Caco-2 (cell line): ENCODE measurements at regions not wholly inside any gene's neighbourhood (a gene's known extent, or its start where the extent isn't known, plus 50 kb on each side); places are given as distances from the start of the nearest gene placed in this dataset.

Experiments used
- BruUV-seq: library from RNA; stranded (reverse); fragments of 400-500 nt; replicated peaks from 2 replicates; lab custom pipeline; 2021; lab: Mats Ljungman, UMichigan
- CTCF ChIA-PET: fragments of 300-600 bp; sonication (Branson Sonifier 250); formaldehyde crosslinking; loops from one replicate; lab custom pipeline; 2022; ENCODE audit warnings: antibody characterized with exemption; lab: Charles Lee
- POLR2A ChIA-PET: fragments of 300-600 bp; sonication (Branson Sonifier 250); formaldehyde crosslinking; loops from one replicate; lab custom pipeline; 2022; ENCODE audit warnings: antibody characterized with exemption; lab: Charles Lee
- DNase-seq, 2 experiments: peaks; one replicate each; pipeline versions ENCODE4 v3.0.0 to v3.0.0-alpha.2; 2020 to 2022
- H3K27me3 ChIP-seq: replicated peaks from 2 replicates; pipeline ENCODE4 v1.6.0; 2011; ENCODE audit warnings: low read length; ENCODE audit not compliant: control insufficient read depth, insufficient read depth
- H3K36me3 ChIP-seq: 2 replicates; pipeline ENCODE4 v1.5.1; 2011; ENCODE audit warnings: low read length; ENCODE audit not compliant: control insufficient read depth, insufficient read depth
- H3K4me1 ChIP-seq: fragments of 250-450 bp; sonication (Bioruptor Pico); 2 replicates; pipeline ENCODE4 v1.5.1; 2020; ENCODE audit warnings: mild to moderate bottlenecking
- H3K4me3 ChIP-seq: 2 replicates; pipeline ENCODE4 v1.5.1; 2011; ENCODE audit warnings: low read depth, mild to moderate bottlenecking, control low read depth, low read length
- H3K9me3 ChIP-seq: fragments of 250-450 bp; sonication (Bioruptor Pico); 2 replicates; pipeline ENCODE4 v1.5.1; 2020; ENCODE audit warnings: mild to moderate bottlenecking, moderate library complexity
- H3K27ac Mint-ChIP-seq: one replicate; pipeline ENCODE4 v1.8.0; 2022; ENCODE audit warnings: mixed read lengths; ENCODE audit not compliant: unreplicated experiment
- H3K27me3 Mint-ChIP-seq: one replicate; pipeline ENCODE4 v1.8.0; 2022; ENCODE audit warnings: mixed read lengths; ENCODE audit not compliant: insufficient read depth, unreplicated experiment
- H3K36me3 Mint-ChIP-seq: one replicate; pipeline ENCODE4 v1.8.0; 2022; ENCODE audit warnings: mild to moderate bottlenecking, mixed read lengths; ENCODE audit not compliant: insufficient read depth, unreplicated experiment
- H3K4me1 Mint-ChIP-seq: one replicate; pipeline ENCODE4 v1.8.0; 2022; ENCODE audit warnings: low read depth, mixed read lengths; ENCODE audit not compliant: unreplicated experiment
- H3K4me3 Mint-ChIP-seq: one replicate; pipeline ENCODE4 v1.8.0; 2022; ENCODE audit warnings: mild to moderate bottlenecking, moderate library complexity, mixed read lengths; ENCODE audit not compliant: unreplicated experiment
- H3K9me3 Mint-ChIP-seq: one replicate; pipeline ENCODE4 v1.8.0; 2022; ENCODE audit warnings: mixed read lengths; ENCODE audit not compliant: unreplicated experiment
- CTCF ChIP-seq, 2 experiments: fragments of 200-600 bp in 1 of 2; IDR thresholded peaks; 1 replicate in 1 of 2; 2 replicates in 1 of 2; pipeline versions ENCODE4 v1.5.1 to v1.8.0; 2011 to 2022; ENCODE audit warnings: antibody characterized with exemption in 1 of 2, control low read depth in 1 of 2, inconsistent platforms in 1 of 2, low read depth in 1 of 2, low read length in 1 of 2, mild to moderate bottlenecking in 1 of 2, moderate library complexity in 1 of 2; ENCODE audit not compliant: insufficient read depth in 1 of 2, severe bottlenecking in 1 of 2, unreplicated experiment in 1 of 2
- intact Hi-C: fragments of 100-400 bp; cut with micrococcal nuclease; formaldehyde crosslinking; loops from one replicate; pipeline ENCODE4 v1.10.0; 2022; ENCODE audit not compliant: unreplicated experiment

- CTCF ChIA-PET = no interaction called here
- TF ChIP-seq CTCF (IDR thresholded peaks at IDR 0.05; ENCODE audit: insufficient read depth in 1 of 2, low read depth in 1 of 2, low read length in 1 of 2, severe bottlenecking in 1 of 2, unreplicated experiment in 1 of 2) = no peak
- no peak for DNase-seq
- intact Hi-C loops = no loop called here
- Histone ChIP-seq H3K4me3 (no peak overlapping the region), H3K4me1 (no peaks in the 10 kb centered on the region), H3K9me3 (no peaks in the 10 kb centered on the region), H3K36me3 (no peaks in the 10 kb centered on the region), H3K27me3 (no peaks in the 10 kb centered on the region)
- Mint-ChIP-seq H3K4me3 (no peak overlapping the region), H3K9me3 (no peaks in the 10 kb centered on the region), H3K27me3 (peaks cover 4% of the 10 kb centered on the region), H3K36me3 (no peaks in the 10 kb centered on the region), H3K27ac (no peak overlapping the region), H3K4me1 (no peaks in the 10 kb centered on the region)
- POLR2A ChIA-PET = no interaction called here
- no TSS peak for BruUV-seq
Measured at GRCh38 chr2:145168091-145168490, 648.2 kb upstream of the ZEB2 start.

GRCh38 chr2:145166731-145167302 lies 646.9 kb upstream of the ZEB2 start:
- Mint-ChIP-seq H3K4me1 (no peaks in the 10 kb centered on the region), H3K36me3 (no peaks in the 10 kb centered on the region), H3K4me3 (no peak overlapping the region), H3K27me3 (peaks cover 4% of the 10 kb centered on the region), H3K9me3 (no peaks in the 10 kb centered on the region), H3K27ac (no peak overlapping the region)
- intact Hi-C loops = no loop called here
- no peak overlapping the region for H3K4me3 ChIP-seq
- BruUV-seq = no TSS peak
- no peaks in the 10 kb centered on the region for H3K4me1 ChIP-seq
- CTCF ChIA-PET = no interaction called here
- H3K9me3 ChIP-seq = no peaks in the 10 kb centered on the region
- H3K36me3 ChIP-seq = no peaks in the 10 kb centered on the region
- POLR2A ChIA-PET = no interaction called here
- no peak for DNase-seq
- H3K27me3 ChIP-seq = no peaks in the 10 kb centered on the region
- TF ChIP-seq CTCF (IDR thresholded peaks at IDR 0.05; ENCODE audit: insufficient read depth in 1 of 2, low read depth in 1 of 2, low read length in 1 of 2, severe bottlenecking in 1 of 2, unreplicated experiment in 1 of 2) = no peak

GRCh38 chr2:145161656-145162055 lies 641.7 kb upstream of the ZEB2 start:
- no peaks in the 10 kb centered on the region for H3K27me3 ChIP-seq
- no peak overlapping the region for H3K4me3 ChIP-seq
- no TSS peak for BruUV-seq
- Mint-ChIP-seq H3K27ac (no peak overlapping the region), H3K4me1 (no peaks in the 10 kb centered on the region), H3K27me3 (peaks cover 4% of the 10 kb centered on the region), H3K4me3 (no peak overlapping the region), H3K9me3 (no peaks in the 10 kb centered on the region), H3K36me3 (no peaks in the 10 kb centered on the region)
- ChIA-PET CTCF (no interaction called here), POLR2A (no interaction called here)
- intact Hi-C loops = no loop called here
- DNase-seq = no peak
- H3K4me1 ChIP-seq = no peaks in the 10 kb centered on the region
- TF ChIP-seq CTCF (IDR thresholded peaks at IDR 0.05; ENCODE audit: insufficient read depth in 1 of 2, low read depth in 1 of 2, low read length in 1 of 2, severe bottlenecking in 1 of 2, unreplicated experiment in 1 of 2) = no peak
- no peaks in the 10 kb centered on the region for H3K9me3 ChIP-seq
- H3K36me3 ChIP-seq = no peaks in the 10 kb centered on the region
